GM21576 (cell line): ENCODE measurements at regions not wholly inside any gene's neighbourhood (a gene's known extent, or its start where the extent isn't known, plus 50 kb on each side); places are given as distances from the start of the nearest gene placed in this dataset.

ENCODE experiments used
- ATAC-seq: cut with Tn5 transposase; IDR thresholded peaks from one replicate; pipeline ENCODE4 v1.9.1; 2021; ENCODE audit warnings: mild to moderate bottlenecking, moderate library complexity; ENCODE audit not compliant: unreplicated experiment

GRCh38 chr5:18305288-18305924, 671.1 kb downstream of the TAF11L14 start:
- ATAC-seq = peak; percentile 76

GRCh38 chr5:18311266-18311665, 677.0 kb downstream of the TAF11L14 start:
- ATAC-seq = no peak

GRCh38 chr5:18312016-18312415, 677.8 kb downstream of the TAF11L14 start:
- ATAC-seq = no peak

- ATAC-seq = no peak
Observed at GRCh38 chr5:18314192-18314778, 680.0 kb downstream of the TAF11L14 start.

- no peak for ATAC-seq
Observed at GRCh38 chr5:18321262-18321942, 687.1 kb downstream of the TAF11L14 start.

- ATAC-seq = no peak
Observed at GRCh38 chr5:18323891-18324290, 689.6 kb downstream of the TAF11L14 start.

- ATAC-seq = no peak
Observed at GRCh38 chr5:18325431-18325830, 691.2 kb downstream of the TAF11L14 start.

- no peak for ATAC-seq
Observed at GRCh38 chr5:18329328-18329727, 695.1 kb downstream of the TAF11L14 start.

GRCh38 chr5:18333841-18334240, 699.6 kb downstream of the TAF11L14 start:
- ATAC-seq = no peak

GRCh38 chr5:18334949-18335348, 700.7 kb downstream of the TAF11L14 start:
- no peak for ATAC-seq

GRCh38 chr5:18354828-18355227, 720.6 kb downstream of the TAF11L14 start:
- ATAC-seq = no peak

GRCh38 chr5:18357486-18357885, 723.2 kb downstream of the TAF11L14 start:
- no peak for ATAC-seq

GRCh38 chr5:18366234-18366633, 732.0 kb downstream of the TAF11L14 start:
- no peak for ATAC-seq

GRCh38 chr5:18370531-18370930, 736.3 kb downstream of the TAF11L14 start:
- no peak for ATAC-seq

- ATAC-seq = no peak
Observed at GRCh38 chr5:18375641-18376040, 741.4 kb downstream of the TAF11L14 start.

- no peak for ATAC-seq
Observed at GRCh38 chr5:18378066-18378465, 743.8 kb downstream of the TAF11L14 start.

GRCh38 chr5:18379189-18379588, 744.9 kb downstream of the TAF11L14 start:
- ATAC-seq = no peak

- no peak for ATAC-seq
Observed at GRCh38 chr5:18380729-18381362, 746.6 kb downstream of the TAF11L14 start.

- ATAC-seq = peak; percentile 62
Observed at GRCh38 chr5:18393565-18394442, 759.5 kb downstream of the TAF11L14 start.

- ATAC-seq = no peak
Observed at GRCh38 chr5:18394443-18394804, 760.2 kb downstream of the TAF11L14 start.
